Panc1 (cell line): ENCODE measurements at regions not wholly inside any gene's neighbourhood (a gene's known extent, or its start where the extent isn't known, plus 50 kb on each side); places are given as distances from the start of the nearest gene placed in this dataset.

ENCODE experiments used
- POLR2AphosphoS5 ChIP-seq: IDR thresholded peaks from 2 replicates; pipeline ENCODE4 v1.6.1; 2012; ENCODE audit warnings: mild to moderate bottlenecking, low read depth, low read length, moderate library complexity
- TCF7L2 ChIP-seq: IDR thresholded peaks from 2 replicates; pipeline ENCODE4 v1.6.1; 2011; ENCODE audit warnings: mild to moderate bottlenecking, low read depth, low read length, inconsistent platforms
- TF ChIP-seq, protein P1 (sequence below): fragments of 450-650 bp; IDR thresholded peaks from 2 replicates; pipeline ENCODE4 v1.5.1; 2017; ENCODE audit warnings: mild to moderate bottlenecking
- TF ChIP-seq, protein P2 (sequence below), 2 experiments: IDR thresholded peaks; 2 replicates each; pipeline ENCODE4 v1.6.1; 2011 to 2012; ENCODE audit warnings: low read depth in 2 of 2, control low read depth in 1 of 2, low read length in 1 of 2, mild to moderate bottlenecking in 1 of 2, moderate library complexity in 1 of 2; ENCODE audit not compliant: insufficient read depth in 1 of 2

DNA sequence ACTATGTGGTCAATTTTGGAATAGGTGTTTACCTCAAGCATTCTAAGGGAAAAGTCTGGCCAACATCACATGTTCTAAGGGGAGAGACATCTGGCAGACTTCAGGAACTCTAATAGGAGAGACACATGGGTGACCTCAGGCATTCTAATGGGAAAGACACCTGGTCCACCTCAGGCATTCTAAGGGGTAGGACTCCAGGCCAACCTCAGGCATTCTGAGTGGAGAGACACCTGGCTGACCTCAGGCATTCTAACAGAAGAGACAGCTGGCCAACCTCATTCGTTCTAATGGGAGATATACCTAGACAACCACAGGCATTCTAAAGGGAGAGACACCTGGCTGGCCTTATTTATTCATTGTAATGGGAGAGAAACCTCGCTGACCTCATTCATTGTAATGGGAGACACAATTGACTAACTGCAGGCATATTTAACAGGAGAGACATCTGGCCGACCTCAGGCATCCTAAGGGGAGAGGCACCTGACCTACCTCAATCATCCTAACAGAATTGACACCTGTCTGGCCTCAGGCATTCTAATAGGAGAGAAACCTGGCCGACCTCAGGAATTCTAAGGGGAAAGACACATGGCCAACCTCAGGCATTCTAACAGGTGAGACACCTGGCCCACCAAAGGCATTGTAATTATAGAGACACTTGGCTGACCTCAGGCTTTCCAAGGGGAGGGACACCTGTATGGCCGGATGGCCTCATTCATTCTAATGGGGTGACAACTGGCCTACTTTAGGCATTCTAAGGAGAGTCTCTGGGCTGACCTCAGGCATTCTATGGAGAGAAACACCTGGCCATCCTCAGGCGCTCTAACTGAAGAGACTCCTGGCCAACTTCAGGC, 1346.8 kb downstream of the UQCRFS1 start:
- TF ChIP-seq, protein P1, sequence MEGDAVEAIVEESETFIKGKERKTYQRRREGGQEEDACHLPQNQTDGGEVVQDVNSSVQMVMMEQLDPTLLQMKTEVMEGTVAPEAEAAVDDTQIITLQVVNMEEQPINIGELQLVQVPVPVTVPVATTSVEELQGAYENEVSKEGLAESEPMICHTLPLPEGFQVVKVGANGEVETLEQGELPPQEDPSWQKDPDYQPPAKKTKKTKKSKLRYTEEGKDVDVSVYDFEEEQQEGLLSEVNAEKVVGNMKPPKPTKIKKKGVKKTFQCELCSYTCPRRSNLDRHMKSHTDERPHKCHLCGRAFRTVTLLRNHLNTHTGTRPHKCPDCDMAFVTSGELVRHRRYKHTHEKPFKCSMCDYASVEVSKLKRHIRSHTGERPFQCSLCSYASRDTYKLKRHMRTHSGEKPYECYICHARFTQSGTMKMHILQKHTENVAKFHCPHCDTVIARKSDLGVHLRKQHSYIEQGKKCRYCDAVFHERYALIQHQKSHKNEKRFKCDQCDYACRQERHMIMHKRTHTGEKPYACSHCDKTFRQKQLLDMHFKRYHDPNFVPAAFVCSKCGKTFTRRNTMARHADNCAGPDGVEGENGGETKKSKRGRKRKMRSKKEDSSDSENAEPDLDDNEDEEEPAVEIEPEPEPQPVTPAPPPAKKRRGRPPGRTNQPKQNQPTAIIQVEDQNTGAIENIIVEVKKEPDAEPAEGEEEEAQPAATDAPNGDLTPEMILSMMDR = no peak
- no peak for TF ChIP-seq POLR2AphosphoS5
- TF ChIP-seq, protein P2, sequence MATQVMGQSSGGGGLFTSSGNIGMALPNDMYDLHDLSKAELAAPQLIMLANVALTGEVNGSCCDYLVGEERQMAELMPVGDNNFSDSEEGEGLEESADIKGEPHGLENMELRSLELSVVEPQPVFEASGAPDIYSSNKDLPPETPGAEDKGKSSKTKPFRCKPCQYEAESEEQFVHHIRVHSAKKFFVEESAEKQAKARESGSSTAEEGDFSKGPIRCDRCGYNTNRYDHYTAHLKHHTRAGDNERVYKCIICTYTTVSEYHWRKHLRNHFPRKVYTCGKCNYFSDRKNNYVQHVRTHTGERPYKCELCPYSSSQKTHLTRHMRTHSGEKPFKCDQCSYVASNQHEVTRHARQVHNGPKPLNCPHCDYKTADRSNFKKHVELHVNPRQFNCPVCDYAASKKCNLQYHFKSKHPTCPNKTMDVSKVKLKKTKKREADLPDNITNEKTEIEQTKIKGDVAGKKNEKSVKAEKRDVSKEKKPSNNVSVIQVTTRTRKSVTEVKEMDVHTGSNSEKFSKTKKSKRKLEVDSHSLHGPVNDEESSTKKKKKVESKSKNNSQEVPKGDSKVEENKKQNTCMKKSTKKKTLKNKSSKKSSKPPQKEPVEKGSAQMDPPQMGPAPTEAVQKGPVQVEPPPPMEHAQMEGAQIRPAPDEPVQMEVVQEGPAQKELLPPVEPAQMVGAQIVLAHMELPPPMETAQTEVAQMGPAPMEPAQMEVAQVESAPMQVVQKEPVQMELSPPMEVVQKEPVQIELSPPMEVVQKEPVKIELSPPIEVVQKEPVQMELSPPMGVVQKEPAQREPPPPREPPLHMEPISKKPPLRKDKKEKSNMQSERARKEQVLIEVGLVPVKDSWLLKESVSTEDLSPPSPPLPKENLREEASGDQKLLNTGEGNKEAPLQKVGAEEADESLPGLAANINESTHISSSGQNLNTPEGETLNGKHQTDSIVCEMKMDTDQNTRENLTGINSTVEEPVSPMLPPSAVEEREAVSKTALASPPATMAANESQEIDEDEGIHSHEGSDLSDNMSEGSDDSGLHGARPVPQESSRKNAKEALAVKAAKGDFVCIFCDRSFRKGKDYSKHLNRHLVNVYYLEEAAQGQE (IDR thresholded peaks at IDR 0.05; ENCODE audit: insufficient read depth in 1 of 2, low read depth in 2 of 2, low read length in 1 of 2) = no peak
- TF ChIP-seq TCF7L2 = no peak
